ENCODE measurements at regions not wholly inside any gene's neighbourhood (a gene's known extent, or its start where the extent isn't known, plus 50 kb on each side); places are given as distances from the start of the nearest gene placed in this dataset.

DNA sequence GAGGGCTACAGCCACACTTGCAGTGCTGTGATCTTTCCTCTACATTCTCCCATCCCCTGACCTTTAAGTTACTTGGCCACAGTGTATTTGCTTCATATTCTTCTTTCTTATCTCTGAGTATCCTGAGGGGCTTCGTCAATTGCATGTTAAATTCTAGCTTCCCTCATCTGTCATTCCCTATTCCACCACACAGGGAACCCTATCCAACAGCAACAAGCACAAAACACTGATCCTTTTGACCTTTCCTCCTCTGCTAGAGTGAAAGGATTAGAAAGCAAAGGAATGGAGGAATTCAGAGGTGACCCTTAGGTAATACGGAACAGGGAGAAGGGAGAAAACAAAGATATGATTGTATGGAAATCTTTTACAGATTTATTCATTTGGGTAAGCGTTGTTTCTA, 1061.7 kb upstream of the TENM4 start:
- H3K9me1 ChIP-seq (ENCODE audit: insufficient read depth, low read length): no peaks in the 10 kb centered on the region

More for the DNA sequence above, 1061.7 kb upstream of the TENM4 start:
- WGBS, 2 experiments (ENCODE audit: extremely low coverage in 2 of 2, insufficient read length in 1 of 2): no CpG with 5 or more reads among the region's 3 CpGs
- H3K36me3 ChIP-seq (ENCODE audit: control insufficient read depth, insufficient read depth, low read length): no peaks in the 10 kb centered on the region
- in situ Hi-C loops (cut with MboI; ENCODE audit: low sequenced_read_pairs) (no loop called here), dilution Hi-C loops (cut with HindIII; ENCODE audit: low sequenced_read_pairs, unreplicated experiment) (no loop called here), intact Hi-C loops (cut with micrococcal nuclease) (no loop called here)
- POLR2A ChIA-PET (ENCODE audit: unreplicated experiment): no interaction called here
- H4K91ac ChIP-seq (ENCODE audit: insufficient read depth, low read depth, low read length): no peak overlapping the region
- no peak overlapping the region for H3K56ac ChIP-seq (ENCODE audit: extremely low read depth, insufficient read depth, low read length)
- no peak for DNase-seq
- H3K4me1 ChIP-seq (ENCODE audit: control insufficient read depth, insufficient read depth, low read length): no peaks in the 10 kb centered on the region
- TF ChIP-seq NFE2L2 (IDR thresholded peaks at IDR 0.05; ENCODE audit: low read depth, low read length) (no peak), MAFK (IDR thresholded peaks at IDR 0.05; ENCODE audit: low read depth, low read length) (no peak), FOS (IDR thresholded peaks at IDR 0.05; ENCODE audit: low read depth, low read length) (no peak), MAZ (IDR thresholded peaks at IDR 0.05; ENCODE audit: borderline replicate concordance, low read depth, low read length) (no peak), BHLHE40 (IDR thresholded peaks at IDR 0.05; ENCODE audit: low read depth, low read length) (no peak), RAD21 (IDR thresholded peaks at IDR 0.05; ENCODE audit: low read length) (no peak), CHD1 (IDR thresholded peaks at IDR 0.05; ENCODE audit: low read depth, low read length) (no peak), CEBPB (IDR thresholded peaks at IDR 0.05; ENCODE audit: low read depth, low read length) (no peak), SMC3 (IDR thresholded peaks at IDR 0.05; ENCODE audit: low read depth, low read length) (no peak)
- TF ChIP-seq, protein P1, sequence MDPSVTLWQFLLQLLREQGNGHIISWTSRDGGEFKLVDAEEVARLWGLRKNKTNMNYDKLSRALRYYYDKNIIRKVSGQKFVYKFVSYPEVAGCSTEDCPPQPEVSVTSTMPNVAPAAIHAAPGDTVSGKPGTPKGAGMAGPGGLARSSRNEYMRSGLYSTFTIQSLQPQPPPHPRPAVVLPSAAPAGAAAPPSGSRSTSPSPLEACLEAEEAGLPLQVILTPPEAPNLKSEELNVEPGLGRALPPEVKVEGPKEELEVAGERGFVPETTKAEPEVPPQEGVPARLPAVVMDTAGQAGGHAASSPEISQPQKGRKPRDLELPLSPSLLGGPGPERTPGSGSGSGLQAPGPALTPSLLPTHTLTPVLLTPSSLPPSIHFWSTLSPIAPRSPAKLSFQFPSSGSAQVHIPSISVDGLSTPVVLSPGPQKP (IDR thresholded peaks at IDR 0.05; ENCODE audit: borderline replicate concordance, low read depth, low read length): no peak
- TF ChIP-seq, protein P2, sequence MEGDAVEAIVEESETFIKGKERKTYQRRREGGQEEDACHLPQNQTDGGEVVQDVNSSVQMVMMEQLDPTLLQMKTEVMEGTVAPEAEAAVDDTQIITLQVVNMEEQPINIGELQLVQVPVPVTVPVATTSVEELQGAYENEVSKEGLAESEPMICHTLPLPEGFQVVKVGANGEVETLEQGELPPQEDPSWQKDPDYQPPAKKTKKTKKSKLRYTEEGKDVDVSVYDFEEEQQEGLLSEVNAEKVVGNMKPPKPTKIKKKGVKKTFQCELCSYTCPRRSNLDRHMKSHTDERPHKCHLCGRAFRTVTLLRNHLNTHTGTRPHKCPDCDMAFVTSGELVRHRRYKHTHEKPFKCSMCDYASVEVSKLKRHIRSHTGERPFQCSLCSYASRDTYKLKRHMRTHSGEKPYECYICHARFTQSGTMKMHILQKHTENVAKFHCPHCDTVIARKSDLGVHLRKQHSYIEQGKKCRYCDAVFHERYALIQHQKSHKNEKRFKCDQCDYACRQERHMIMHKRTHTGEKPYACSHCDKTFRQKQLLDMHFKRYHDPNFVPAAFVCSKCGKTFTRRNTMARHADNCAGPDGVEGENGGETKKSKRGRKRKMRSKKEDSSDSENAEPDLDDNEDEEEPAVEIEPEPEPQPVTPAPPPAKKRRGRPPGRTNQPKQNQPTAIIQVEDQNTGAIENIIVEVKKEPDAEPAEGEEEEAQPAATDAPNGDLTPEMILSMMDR (conservative IDR thresholded peaks at IDR 0.05; ENCODE audit: low read depth, low read length): no peak
- TF ChIP-seq, protein P3, sequence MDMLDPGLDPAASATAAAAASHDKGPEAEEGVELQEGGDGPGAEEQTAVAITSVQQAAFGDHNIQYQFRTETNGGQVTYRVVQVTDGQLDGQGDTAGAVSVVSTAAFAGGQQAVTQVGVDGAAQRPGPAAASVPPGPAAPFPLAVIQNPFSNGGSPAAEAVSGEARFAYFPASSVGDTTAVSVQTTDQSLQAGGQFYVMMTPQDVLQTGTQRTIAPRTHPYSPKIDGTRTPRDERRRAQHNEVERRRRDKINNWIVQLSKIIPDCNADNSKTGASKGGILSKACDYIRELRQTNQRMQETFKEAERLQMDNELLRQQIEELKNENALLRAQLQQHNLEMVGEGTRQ (IDR thresholded peaks at IDR 0.05; ENCODE audit: low read depth, low read length): no peak
- BruUV-seq (replicated peaks): no TSS peak
- no peak overlapping the region for H3K4me2 ChIP-seq (ENCODE audit: low read depth, low read length)
- H3K4me3 ChIP-seq (ENCODE audit: insufficient read depth, low read depth, low read length): no peak overlapping the region
- H2AK5ac ChIP-seq (ENCODE audit: low read depth, low read length): no peak overlapping the region
- no peak overlapping the region for H2BK120ac ChIP-seq (ENCODE audit: low read depth, low read length)
- no peak overlapping the region for H3K9ac ChIP-seq (ENCODE audit: low read depth, low read length)
- no peak overlapping the region for H2AFZ ChIP-seq (replicated peaks; ENCODE audit: low read length, poor library complexity)
- H2AK9ac ChIP-seq (replicated peaks; ENCODE audit: low read depth, low read length, poor library complexity): no peak overlapping the region
- no peak overlapping the region for H3K14ac ChIP-seq (replicated peaks; ENCODE audit: low read depth, low read length)
- CTCF ChIA-PET: no interaction called here
- no peak overlapping the region for H3K27ac ChIP-seq (ENCODE audit: insufficient read depth, low read length)
- ATAC-seq (ENCODE audit: low read depth): no peak
- H3K9me3 ChIP-seq (ENCODE audit: control insufficient read depth, insufficient read depth, low read length): no peaks in the 10 kb centered on the region; the same call in 1 of the 2 replicates
- H4K20me1 ChIP-seq (ENCODE audit: insufficient read depth, low read length): no peaks in the 10 kb centered on the region
- no peaks in the 10 kb centered on the region for H3K79me1 ChIP-seq (ENCODE audit: low read depth in 1 of 2, low read length in 2 of 2)
- no peak overlapping the region for H2BK15ac ChIP-seq (ENCODE audit: low read depth, low read length)
- no peak overlapping the region for H3K23ac ChIP-seq (ENCODE audit: low read depth, low read length)
- no peak overlapping the region for H3K4ac ChIP-seq (ENCODE audit: low read depth, low read length)
- H3K18ac ChIP-seq (ENCODE audit: low read depth, low read length): no peak overlapping the region
- H2BK5ac ChIP-seq (ENCODE audit: low read depth, low read length, poor library complexity, severe bottlenecking): no peak overlapping the region
- H4K8ac ChIP-seq (ENCODE audit: low read depth in 2 of 2, low read length in 2 of 2): no peak overlapping the region
- H3K27me3 ChIP-seq (ENCODE audit: control insufficient read depth, insufficient read depth, low read length): no peaks in the 10 kb centered on the region
- no peak overlapping the region for H4K5ac ChIP-seq (ENCODE audit: low read depth, low read length)
- H2BK20ac ChIP-seq (ENCODE audit: low read depth, low read length): no peak overlapping the region
